Activated CD4-positive, CD25-positive, alpha-beta regulatory T cell treated with anti-CD3 and anti-CD28 coated beads, Interleukin-2, amount 50 U/mL, for 72 hours (primary cell): ENCODE measurements at regions not wholly inside any gene's neighbourhood (a gene's known extent, or its start where the extent isn't known, plus 50 kb on each side); places are given as distances from the start of the nearest gene placed in this dataset.

Experiments
- DNase-seq: peaks from one replicate; pipeline ENCODE4 v3.0.0; 2021

DNA sequence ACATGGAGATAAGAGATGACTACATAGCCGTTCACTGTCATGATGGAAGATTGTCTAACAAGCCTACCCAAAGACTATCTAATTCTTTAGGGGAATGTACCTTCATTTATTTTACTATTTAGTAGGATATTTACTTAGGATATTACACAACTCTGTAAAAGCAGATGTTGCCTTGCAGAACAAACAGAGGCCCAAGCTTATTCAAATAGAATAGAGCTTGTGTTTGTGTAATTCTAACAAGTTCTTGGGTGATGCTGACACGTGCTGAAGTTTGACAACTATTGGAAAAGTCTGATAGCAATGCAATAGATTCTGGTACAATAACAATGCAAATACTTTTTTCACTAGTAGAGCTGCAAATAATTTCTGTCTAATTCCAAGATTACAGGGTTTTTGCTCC is 447.6 kb downstream of the TOX3 start:
- no peak for DNase-seq

DNA sequence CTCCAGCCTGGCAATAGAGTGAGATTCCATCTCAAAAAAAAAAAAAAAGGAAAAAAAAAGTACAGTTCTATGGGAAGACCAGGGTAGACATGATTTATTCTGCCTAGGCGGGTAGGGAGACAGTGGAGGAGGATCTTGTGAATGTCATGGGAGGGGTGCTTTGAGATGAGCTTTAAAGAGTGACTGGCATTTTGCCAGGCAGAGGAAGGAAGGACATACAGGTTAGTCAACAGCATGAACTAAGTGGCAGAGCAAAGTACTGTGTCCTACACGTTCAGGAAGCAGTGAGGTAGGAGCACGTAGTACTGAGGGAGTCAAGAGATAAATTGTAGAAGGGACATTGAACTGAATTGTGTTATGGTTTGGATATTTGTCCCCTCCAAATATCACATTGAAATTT is 451.5 kb downstream of the TOX3 start:
- no peak for DNase-seq

GRCh38 chr16:52092126-52092525 is 454.8 kb downstream of the TOX3 start:
- DNase-seq: no peak

DNA sequence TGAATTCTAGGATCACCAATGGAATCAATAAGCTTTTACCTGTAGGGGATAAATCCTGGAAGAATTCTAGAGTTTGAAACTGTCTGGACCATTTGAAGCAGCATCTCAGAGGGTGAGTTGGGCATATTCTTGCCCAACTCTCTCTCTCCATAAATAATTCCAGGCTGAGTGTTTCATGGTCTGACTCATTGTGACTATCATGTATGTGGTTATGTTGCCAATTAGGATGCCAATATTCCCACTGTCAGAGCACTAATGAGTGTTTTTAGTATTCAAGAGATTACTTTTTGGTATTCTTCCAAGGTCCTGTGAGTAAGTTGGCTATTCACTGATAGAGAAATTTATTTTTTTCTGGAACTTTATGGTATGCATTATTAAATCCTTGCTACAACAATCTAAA is 456.9 kb downstream of the TOX3 start:
- DNase-seq: no peak

DNA sequence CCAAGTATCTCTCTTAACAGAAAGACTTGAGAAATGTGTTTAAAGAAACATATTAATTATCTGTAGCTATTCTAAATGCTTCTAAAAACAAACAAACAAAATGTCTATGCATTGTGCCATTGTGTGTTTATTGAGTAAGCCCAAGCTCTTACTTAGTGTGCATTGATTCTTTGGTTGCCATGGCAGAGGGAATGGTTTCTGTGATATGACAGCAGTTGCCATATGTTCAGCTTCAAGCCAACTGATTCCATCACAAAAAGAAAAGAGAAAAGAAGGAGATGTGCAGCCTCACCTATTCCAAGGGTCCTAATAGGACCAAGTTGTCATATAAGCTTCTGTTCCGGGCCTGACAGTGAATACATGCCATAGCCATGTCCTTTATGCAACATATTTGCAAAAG is 457.5 kb downstream of the TOX3 start:
- DNase-seq: no peak

- no peak for DNase-seq
These were observed 460.0 kb downstream of the TOX3 start for GRCh38 chr16:52086901-52087300.

GRCh38 chr16:52078716-52079655 is 468.0 kb downstream of the TOX3 start:
- DNase-seq: no peak

GRCh38 chr16:52077607-52078006 is 469.3 kb downstream of the TOX3 start:
- no peak for DNase-seq

GRCh38 chr16:52076801-52077201 is 470.1 kb downstream of the TOX3 start:
- no peak for DNase-seq

- DNase-seq: no peak
These were observed 470.6 kb downstream of the TOX3 start for GRCh38 chr16:52076332-52076731.

- DNase-seq: no peak
These were observed 472.8 kb downstream of the TOX3 start for GRCh38 chr16:52074133-52074532.

- no peak for DNase-seq
These were observed 473.9 kb downstream of the TOX3 start for GRCh38 chr16:52073024-52073423.

DNA sequence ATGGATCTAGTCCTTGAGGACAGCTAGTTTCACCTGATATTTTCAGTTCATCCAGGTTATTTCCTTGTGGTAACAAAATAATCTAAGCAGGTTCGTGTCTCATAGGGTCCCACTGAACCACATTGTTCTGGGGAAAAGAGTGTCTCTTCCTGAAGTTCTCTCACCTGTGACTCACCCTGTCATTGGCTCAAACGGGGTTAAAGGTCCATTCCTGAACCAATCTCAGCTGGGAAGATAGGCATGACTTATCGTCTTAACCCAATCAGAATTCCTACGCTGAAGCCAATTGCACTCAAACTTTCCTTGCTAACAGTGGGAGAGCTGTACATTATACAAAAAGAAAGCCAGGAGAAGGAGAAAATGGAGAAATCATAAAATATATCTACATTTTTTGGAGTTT is 475.8 kb downstream of the TOX3 start:
- DNase-seq: no peak

- no peak for DNase-seq
These were observed 476.4 kb downstream of the TOX3 start for GRCh38 chr16:52070341-52071057.

DNA sequence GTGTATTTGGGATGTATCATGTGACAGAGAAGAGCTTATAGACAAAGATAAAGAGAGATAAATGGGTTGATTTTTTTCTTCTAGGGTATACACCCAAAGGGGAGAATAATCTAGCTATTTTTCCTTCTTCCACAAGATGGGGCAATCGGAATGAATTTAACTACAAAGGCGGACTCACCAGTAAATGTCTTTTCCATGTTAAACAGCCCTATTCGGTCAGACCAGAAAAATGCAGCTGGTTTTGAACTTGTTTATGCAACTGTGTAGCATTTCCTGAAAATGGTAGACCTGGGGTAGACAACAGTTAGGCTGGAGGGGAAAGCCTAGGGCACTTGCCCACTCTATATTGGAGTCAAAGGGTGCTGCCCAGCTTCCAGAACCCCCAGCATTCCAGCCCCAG is 477.1 kb downstream of the TOX3 start:
- DNase-seq: no peak

DNA sequence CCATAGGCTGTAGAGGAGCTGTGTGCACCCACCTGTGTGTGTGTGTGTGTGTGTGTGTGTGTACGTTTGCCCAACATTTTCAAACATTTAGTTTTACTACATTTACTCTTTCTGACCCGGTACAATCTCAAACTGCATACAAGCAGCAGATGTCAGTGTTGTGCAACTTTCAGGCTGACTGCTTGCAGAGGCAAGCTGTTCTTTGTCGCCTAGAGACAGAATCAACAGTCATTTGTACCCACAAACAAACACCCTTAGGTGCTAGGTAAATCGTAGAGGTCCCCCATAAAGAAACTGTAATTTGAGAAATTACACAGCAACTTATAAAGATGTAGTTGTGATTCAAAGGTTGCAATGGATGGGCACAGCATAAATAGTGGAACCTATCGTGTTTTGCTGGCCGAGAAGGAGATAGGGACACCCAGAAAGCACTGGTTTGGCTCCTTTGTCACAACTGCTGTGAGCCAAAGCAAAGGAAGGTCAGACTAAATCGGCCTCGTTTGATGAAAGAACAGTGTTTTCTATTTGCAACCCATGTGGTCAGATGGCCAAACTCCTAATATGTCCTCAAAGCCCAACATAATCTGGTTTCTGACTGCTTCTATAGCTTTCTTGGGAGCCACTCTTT is 478.4 kb downstream of the TOX3 start:
- no peak for DNase-seq

GRCh38 chr16:52066962-52067361 is 480.0 kb downstream of the TOX3 start:
- DNase-seq: no peak

- DNase-seq: no peak
These were observed 490.7 kb downstream of the TOX3 start for GRCh38 chr16:52056259-52056658.

- no peak for DNase-seq
These were observed 491.6 kb downstream of the TOX3 start for GRCh38 chr16:52055381-52055780.

GRCh38 chr16:52054326-52054725 is 492.6 kb downstream of the TOX3 start:
- no peak for DNase-seq

GRCh38 chr16:52052818-52053217 is 494.1 kb downstream of the TOX3 start:
- DNase-seq: no peak

GRCh38 chr16:52051414-52052172 is 495.4 kb downstream of the TOX3 start:
- no peak for DNase-seq

DNA sequence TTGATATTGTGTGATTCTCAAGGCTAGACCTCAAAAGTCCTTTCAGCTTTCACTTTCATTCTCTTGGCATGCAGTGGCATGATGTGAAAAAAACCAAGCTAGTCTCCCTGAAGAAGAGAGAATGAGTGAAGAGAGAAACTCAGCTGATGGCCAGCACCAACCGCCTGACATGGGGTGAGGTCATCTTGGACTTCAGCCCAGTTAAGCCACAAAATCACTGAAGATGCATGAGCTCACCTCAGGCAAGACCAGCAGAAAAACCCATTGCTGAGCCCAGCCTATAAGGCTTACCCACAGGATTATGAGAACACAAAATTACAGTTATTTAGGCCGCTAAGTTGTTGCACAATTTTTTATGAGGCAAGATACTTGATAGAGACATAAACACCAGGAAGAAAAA is 496.5 kb downstream of the TOX3 start:
- DNase-seq: no peak
